ENCODE measurements at regions not wholly inside any gene's neighbourhood (a gene's known extent, or its start where the extent isn't known, plus 50 kb on each side); places are given as distances from the start of the nearest gene placed in this dataset.

GRCh38 chr3:187997946-187998561 lies 155.9 kb upstream of the LPP start:
- TF ChIP-seq, protein P1, sequence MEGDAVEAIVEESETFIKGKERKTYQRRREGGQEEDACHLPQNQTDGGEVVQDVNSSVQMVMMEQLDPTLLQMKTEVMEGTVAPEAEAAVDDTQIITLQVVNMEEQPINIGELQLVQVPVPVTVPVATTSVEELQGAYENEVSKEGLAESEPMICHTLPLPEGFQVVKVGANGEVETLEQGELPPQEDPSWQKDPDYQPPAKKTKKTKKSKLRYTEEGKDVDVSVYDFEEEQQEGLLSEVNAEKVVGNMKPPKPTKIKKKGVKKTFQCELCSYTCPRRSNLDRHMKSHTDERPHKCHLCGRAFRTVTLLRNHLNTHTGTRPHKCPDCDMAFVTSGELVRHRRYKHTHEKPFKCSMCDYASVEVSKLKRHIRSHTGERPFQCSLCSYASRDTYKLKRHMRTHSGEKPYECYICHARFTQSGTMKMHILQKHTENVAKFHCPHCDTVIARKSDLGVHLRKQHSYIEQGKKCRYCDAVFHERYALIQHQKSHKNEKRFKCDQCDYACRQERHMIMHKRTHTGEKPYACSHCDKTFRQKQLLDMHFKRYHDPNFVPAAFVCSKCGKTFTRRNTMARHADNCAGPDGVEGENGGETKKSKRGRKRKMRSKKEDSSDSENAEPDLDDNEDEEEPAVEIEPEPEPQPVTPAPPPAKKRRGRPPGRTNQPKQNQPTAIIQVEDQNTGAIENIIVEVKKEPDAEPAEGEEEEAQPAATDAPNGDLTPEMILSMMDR (conservative IDR thresholded peaks at IDR 0.05), result no peak
- TF ChIP-seq ZFX (IDR thresholded peaks at IDR 0.05), result no peak
